Brain microvascular endothelial cell (primary cell): ENCODE measurements at regions not wholly inside any gene's neighbourhood (a gene's known extent, or its start where the extent isn't known, plus 50 kb on each side); places are given as distances from the start of the nearest gene placed in this dataset.
A peak's percentile ranks its signal among the peaks of the same experiment; 100 is the strongest.

Experiments
- DNase-seq: peaks from one replicate; pipeline ENCODE4 v3.0.0-alpha.2; 2020
- H3K27ac ChIP-seq: fragments of 250-450 bp; sonication (Bioruptor Pico); 2 replicates; pipeline ENCODE4 v1.5.1; 2020; ENCODE audit warnings: mild to moderate bottlenecking, moderate library complexity
- H3K27me3 ChIP-seq: fragments of 250-450 bp; sonication (Bioruptor Pico); replicated peaks from 2 replicates; pipeline ENCODE4 v1.5.1; 2020; ENCODE audit warnings: mild to moderate bottlenecking
- H3K36me3 ChIP-seq: fragments of 250-450 bp; sonication (Bioruptor Pico); replicated peaks from 2 replicates; pipeline ENCODE4 v1.5.1; 2020; ENCODE audit warnings: mild to moderate bottlenecking
- H3K4me3 ChIP-seq: 2 replicates; pipeline ENCODE4 v1.5.1; 2011; ENCODE audit warnings: low read depth, mild to moderate bottlenecking, control low read depth, low read length, moderate library complexity
- in situ Hi-C: cut with HindIII; loops from 2 replicates; pipeline ENCODE4 v1.10.0; 2017; ENCODE audit warnings: low sequenced_read_pairs, low pct_ligation_motif_present
- TF ChIP-seq, protein P1 (sequence below): IDR thresholded peaks from 2 replicates; pipeline ENCODE4 v1.5.1; 2011; ENCODE audit warnings: low read depth, mild to moderate bottlenecking, moderate library complexity, low read length, control low read depth, inconsistent platforms; ENCODE audit errors: missing control alignments

DNA sequence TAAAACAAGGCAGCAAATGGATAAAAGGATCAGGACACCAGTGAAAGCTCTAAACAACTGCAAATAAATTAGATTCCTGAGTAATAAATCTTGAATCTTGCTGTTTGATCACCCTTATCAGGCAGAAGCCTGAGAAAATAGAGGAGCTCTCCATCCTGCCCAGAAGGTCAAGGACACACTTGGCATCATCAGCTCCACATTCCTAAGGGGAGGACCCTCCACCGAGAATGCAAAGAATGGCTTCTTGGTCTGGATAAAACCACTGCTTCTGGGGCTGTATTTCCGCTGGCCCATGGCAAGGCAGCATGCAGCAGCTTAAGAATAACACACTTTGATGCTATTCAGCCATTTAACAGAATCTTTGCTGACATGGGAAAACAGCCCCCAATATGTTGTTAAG, 108.9 kb upstream of the TSC22D2 start:
- Histone ChIP-seq H3K36me3 (no peaks in the 10 kb centered on the region), H3K27ac (peak overlapping the region; percentile 9), H3K27me3 (no peaks in the 10 kb centered on the region), H3K4me3 (no peak overlapping the region)
- TF ChIP-seq, protein P1, sequence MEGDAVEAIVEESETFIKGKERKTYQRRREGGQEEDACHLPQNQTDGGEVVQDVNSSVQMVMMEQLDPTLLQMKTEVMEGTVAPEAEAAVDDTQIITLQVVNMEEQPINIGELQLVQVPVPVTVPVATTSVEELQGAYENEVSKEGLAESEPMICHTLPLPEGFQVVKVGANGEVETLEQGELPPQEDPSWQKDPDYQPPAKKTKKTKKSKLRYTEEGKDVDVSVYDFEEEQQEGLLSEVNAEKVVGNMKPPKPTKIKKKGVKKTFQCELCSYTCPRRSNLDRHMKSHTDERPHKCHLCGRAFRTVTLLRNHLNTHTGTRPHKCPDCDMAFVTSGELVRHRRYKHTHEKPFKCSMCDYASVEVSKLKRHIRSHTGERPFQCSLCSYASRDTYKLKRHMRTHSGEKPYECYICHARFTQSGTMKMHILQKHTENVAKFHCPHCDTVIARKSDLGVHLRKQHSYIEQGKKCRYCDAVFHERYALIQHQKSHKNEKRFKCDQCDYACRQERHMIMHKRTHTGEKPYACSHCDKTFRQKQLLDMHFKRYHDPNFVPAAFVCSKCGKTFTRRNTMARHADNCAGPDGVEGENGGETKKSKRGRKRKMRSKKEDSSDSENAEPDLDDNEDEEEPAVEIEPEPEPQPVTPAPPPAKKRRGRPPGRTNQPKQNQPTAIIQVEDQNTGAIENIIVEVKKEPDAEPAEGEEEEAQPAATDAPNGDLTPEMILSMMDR = no peak
- in situ Hi-C loops = no loop called here
- peak; percentile 63 for DNase-seq

DNA sequence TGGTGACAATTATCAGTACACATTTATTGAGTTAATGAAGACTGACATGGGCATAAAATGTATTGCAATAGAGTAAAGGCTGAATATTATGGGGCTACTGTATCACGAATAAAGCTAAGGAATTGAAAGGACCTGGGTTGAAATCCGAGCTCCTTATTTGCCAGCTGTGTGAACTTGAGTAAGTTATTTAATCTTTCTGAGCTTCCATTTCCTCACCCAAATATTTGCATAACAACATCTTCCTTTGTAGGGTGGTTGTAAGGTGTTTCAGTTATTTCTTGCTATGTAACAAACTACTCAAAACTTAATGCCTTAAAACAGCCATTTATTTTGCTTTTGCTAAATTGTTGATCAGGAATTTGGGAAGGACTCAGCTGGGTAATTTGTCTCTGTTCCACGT, 111.1 kb upstream of the TSC22D2 start:
- no peak overlapping the region for H3K4me3 ChIP-seq
- no peaks in the 10 kb centered on the region for H3K27me3 ChIP-seq
- H3K27ac ChIP-seq = no peak overlapping the region
- DNase-seq = no peak
- H3K36me3 ChIP-seq = no peaks in the 10 kb centered on the region
- TF ChIP-seq, protein P1 = no peak
- in situ Hi-C loops = no loop called here

DNA sequence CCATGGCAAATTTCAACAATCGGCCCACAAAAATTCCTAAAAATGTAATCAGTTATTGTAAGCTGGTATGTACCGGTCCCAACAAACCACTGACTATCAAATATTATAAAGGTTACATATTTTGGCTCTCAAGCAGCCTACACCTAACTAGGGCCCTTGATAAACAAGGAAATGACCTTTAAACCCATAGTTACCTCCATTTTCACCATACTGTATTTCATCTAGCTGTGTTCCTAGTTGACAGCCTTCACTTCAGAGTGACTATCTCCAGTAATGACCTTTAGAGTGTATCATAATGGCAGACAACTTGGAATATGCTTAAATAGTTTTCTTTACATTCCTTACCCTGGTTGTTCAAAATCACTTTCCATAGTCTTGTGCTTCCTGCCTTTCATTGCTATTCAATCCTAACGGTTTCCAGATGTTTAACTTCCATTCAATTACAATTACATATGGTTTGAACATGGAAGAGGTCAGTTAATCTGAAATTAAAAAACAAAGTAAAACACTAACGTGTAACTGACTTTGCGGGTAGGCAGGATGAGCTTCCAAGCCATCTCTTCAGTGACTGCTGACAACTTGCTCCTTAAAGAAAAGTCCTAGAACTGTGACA, 111.9 kb upstream of the TSC22D2 start:
- TF ChIP-seq, protein P1 = no peak
- no peak for DNase-seq
- Histone ChIP-seq H3K4me3 (no peak overlapping the region), H3K27ac (no peak overlapping the region), H3K27me3 (no peaks in the 10 kb centered on the region), H3K36me3 (no peaks in the 10 kb centered on the region)
- in situ Hi-C loops = no loop called here

DNA sequence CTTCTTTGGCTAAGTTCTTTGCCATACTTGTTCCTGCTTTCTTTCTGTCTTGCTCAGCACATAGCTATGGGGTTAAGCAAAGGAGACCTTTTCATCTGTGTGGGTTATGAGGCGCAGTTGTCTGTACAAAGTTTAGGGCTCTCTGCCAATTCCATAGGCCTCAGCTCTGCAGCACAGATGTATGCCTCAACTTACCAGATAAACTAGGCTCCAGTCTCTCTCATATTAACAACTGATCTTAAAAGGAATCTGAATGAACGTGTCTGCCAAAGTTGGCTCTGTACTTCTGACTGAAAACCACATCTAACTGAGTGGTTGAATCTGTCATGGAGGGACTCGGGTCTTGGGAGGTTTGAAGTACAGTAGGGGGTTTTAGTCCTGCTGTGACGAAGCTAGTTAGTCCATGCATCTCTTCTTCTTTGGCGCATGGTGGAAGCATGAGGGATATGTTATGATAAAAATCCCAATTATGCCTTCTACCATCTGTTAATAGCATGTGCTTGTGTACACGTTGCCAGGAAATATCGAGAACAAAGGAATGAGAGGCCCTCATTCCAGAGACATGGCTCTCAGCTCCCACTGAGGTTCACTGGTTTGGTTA, 114.6 kb upstream of the TSC22D2 start:
- peak overlapping the region; percentile 95 for H3K27ac ChIP-seq
- peak; percentile 74 for DNase-seq
- no peaks in the 10 kb centered on the region for H3K27me3 ChIP-seq
- H3K4me3 ChIP-seq = no peak overlapping the region
- TF ChIP-seq, protein P1 = no peak
- H3K36me3 ChIP-seq = no peaks in the 10 kb centered on the region
- in situ Hi-C loops = no loop called here

DNA sequence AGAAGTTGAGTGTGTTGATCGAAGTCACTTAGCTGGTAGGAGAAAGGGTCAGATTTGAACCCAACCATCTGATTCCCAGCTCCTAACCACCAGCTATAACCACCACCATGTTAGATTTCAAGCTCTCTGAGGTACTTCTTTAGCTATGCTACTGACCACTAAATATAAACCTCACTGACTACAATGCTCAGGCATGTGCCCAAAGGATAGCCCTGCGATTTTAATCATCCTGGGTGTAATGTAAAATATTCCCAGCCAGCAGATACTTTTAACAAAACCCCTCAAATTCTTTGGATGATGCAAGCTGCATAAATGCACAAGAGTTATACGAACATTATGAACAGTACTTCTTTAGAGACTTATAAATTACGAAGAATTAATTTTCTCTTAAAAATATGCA, 115.2 kb upstream of the TSC22D2 start:
- peak; percentile 90 for DNase-seq
- H3K27ac ChIP-seq = peak overlapping the region; percentile 95

More for the DNA sequence above, 115.2 kb upstream of the TSC22D2 start:
- H3K4me3 ChIP-seq = no peak overlapping the region
- TF ChIP-seq, protein P1 = no peak
- in situ Hi-C loops = no loop called here
- no peaks in the 10 kb centered on the region for H3K27me3 ChIP-seq
- no peaks in the 10 kb centered on the region for H3K36me3 ChIP-seq
